SK-N-SH (cell line): ENCODE measurements at regions not wholly inside any gene's neighbourhood (a gene's known extent, or its start where the extent isn't known, plus 50 kb on each side); places are given as distances from the start of the nearest gene placed in this dataset.

Experiments used
- CTCF ChIA-PET: fragments of 300-600, 350-600 bp; formaldehyde crosslinking; extraction: SDS; loops from one replicate; lab custom pipeline; 2021; lab: Yijun Ruan, JAX
- POLR2A ChIA-PET: fragments of 350-600 bp; sonication (Branson Sonifier 250); formaldehyde crosslinking; extraction: SDS; loops from one replicate; lab custom pipeline; 2020; ENCODE audit warnings: antibody characterized with exemption, inconsistent platforms; lab: Yijun Ruan, JAX
- DNase-seq: peaks from one replicate; pipeline ENCODE4 v3.0.0; 2012
- H2AFZ ChIP-seq: fragments of 200-600 bp; sonication (generic); 2 replicates; pipeline ENCODE4 v1.8.1; 2016; ENCODE audit warnings: antibody characterized with exemption, mild to moderate bottlenecking, low read depth
- H3F3A ChIP-seq: fragments of 200-600 bp; sonication (generic); replicated peaks from 2 replicates; pipeline ENCODE3; 2016; ENCODE audit warnings: antibody characterized with exemption, mild to moderate bottlenecking; ENCODE audit not compliant: insufficient read depth
- H3K27ac ChIP-seq, 2 experiments: fragments of 200-500 bp in 1 of 2; fragments of 200-600 bp in 1 of 2; sonication (Bioruptor generic) in 1 of 2; sonication (generic), shearing (Covaris generic) in 1 of 2; 2 replicates each; pipeline versions ENCODE4 v1.5.1 to v1.6.1; 2014 to 2016; ENCODE audit warnings: low read depth in 2 of 2, inconsistent platforms in 1 of 2, low read length in 1 of 2, mild to moderate bottlenecking in 1 of 2, mixed read lengths in 1 of 2
- H3K27me3 ChIP-seq: fragments of 200-600 bp; sonication (generic), shearing (Covaris generic); 2 replicates; pipeline ENCODE4 v1.6.1; 2016; ENCODE audit warnings: mixed run types; ENCODE audit not compliant: insufficient read depth
- H3K36me3 ChIP-seq, 2 experiments: fragments of 200-500 bp in 1 of 2; fragments of 200-600 bp in 1 of 2; sonication (Bioruptor generic) in 1 of 2; sonication (generic) in 1 of 2; replicated peaks in 1 of 2; 2 replicates each; pipeline versions ENCODE3 to v1.5.1; 2014 to 2016; ENCODE audit warnings: low read length in 1 of 2, mild to moderate bottlenecking in 1 of 2; ENCODE audit not compliant: insufficient read depth in 2 of 2, control insufficient read depth in 1 of 2
- H3K4me1 ChIP-seq, 2 experiments: fragments of 200-500 bp in 1 of 2; fragments of 200-600 bp in 1 of 2; sonication (Bioruptor generic) in 1 of 2; sonication (generic), shearing (Covaris generic) in 1 of 2; 2 replicates each; pipeline versions ENCODE4 v1.5.1 to v1.6.1; 2014 to 2016; ENCODE audit warnings: low read depth in 1 of 2, low read length in 1 of 2, mixed run types in 1 of 2; ENCODE audit not compliant: insufficient read depth in 2 of 2, control insufficient read depth in 1 of 2
- H3K4me2 ChIP-seq: fragments of 200-600 bp; sonication (generic), shearing (Covaris generic); 2 replicates; pipeline ENCODE4 v1.6.1; 2017; ENCODE audit warnings: mixed run types
- H3K4me3 ChIP-seq, 2 experiments: fragments of 200-500 bp in 1 of 2; fragments of 200-600 bp in 1 of 2; sonication (Bioruptor generic) in 1 of 2; sonication (generic), shearing (Covaris generic) in 1 of 2; 2 replicates each; pipeline versions ENCODE4 v1.5.1 to v1.8.1; 2014 to 2016; ENCODE audit warnings: low read depth in 2 of 2, inconsistent platforms in 1 of 2, low read length in 1 of 2, mild to moderate bottlenecking in 1 of 2, mixed read lengths in 1 of 2, moderate library complexity in 1 of 2
- H3K79me2 ChIP-seq: fragments of 200-600 bp; sonication (generic); 2 replicates; pipeline ENCODE4 v1.8.1; 2017; ENCODE audit warnings: mild to moderate bottlenecking; ENCODE audit not compliant: insufficient read depth
- H3K9ac ChIP-seq: fragments of 200-600 bp; sonication (generic); 2 replicates; pipeline ENCODE4 v1.6.1; 2017; ENCODE audit warnings: mixed run types
- H3K9me2 ChIP-seq: fragments of 200-600 bp; sonication (generic); 2 replicates; pipeline ENCODE4 v1.6.1; 2017; ENCODE audit warnings: mixed run types
- H3K9me3 ChIP-seq: fragments of 200-600 bp; sonication (generic); 2 replicates; pipeline ENCODE4 v1.6.1; 2017; ENCODE audit warnings: mixed run types, mild to moderate bottlenecking, moderate library complexity
- H4K20me1 ChIP-seq: fragments of 200-600 bp; sonication (generic); 2 replicates; pipeline ENCODE4 v1.6.1; 2017; ENCODE audit warnings: mild to moderate bottlenecking, mixed run types; ENCODE audit not compliant: insufficient read depth
- CHD2 ChIP-seq: fragments of 150-350 bp; IDR thresholded peaks from 2 replicates; pipeline ENCODE4 v1.6.1; 2018; ENCODE audit warnings: low read length; ENCODE audit not compliant: partially characterized antibody
- ELF1 ChIP-seq: IDR thresholded peaks from 2 replicates; pipeline ENCODE4 v1.4.0; 2012
- EZH2phosphoT487 ChIP-seq: fragments of 200-600 bp; sonication (generic); IDR thresholded peaks from 2 replicates; pipeline ENCODE4 v1.6.1; 2017; ENCODE audit warnings: low read depth, mixed run types, mild to moderate bottlenecking, antibody characterized with exemption, moderate library complexity, borderline replicate concordance
- GABPA ChIP-seq: IDR thresholded peaks from 2 replicates; pipeline ENCODE4 v1.4.0; 2012; ENCODE audit warnings: low read depth, mild to moderate bottlenecking
- GATA2 ChIP-seq: sonication (generic); formaldehyde crosslinking; IDR thresholded peaks from 2 replicates; pipeline ENCODE4 v1.5.0; 2020; ENCODE audit warnings: mild to moderate bottlenecking, missing genetic modification reagents
- MEF2A ChIP-seq: IDR thresholded peaks from 2 replicates; pipeline ENCODE4 v1.4.0; 2012; ENCODE audit warnings: low read depth, borderline replicate concordance
- NFIC ChIP-seq: IDR thresholded peaks from 2 replicates; pipeline ENCODE4 v1.4.0; 2012; ENCODE audit warnings: borderline replicate concordance
- NRF1 ChIP-seq: IDR thresholded peaks from 2 replicates; pipeline ENCODE4 v1.6.1; 2012; ENCODE audit warnings: low read depth, mild to moderate bottlenecking, low read length
- RCOR1 ChIP-seq: fragments of 150-350 bp; IDR thresholded peaks from 2 replicates; pipeline ENCODE4 v1.6.1; 2017; ENCODE audit warnings: antibody characterized with exemption, low read length
- RXRA ChIP-seq: IDR thresholded peaks from 2 replicates; pipeline ENCODE4 v1.4.0; 2012; ENCODE audit warnings: low read depth, mild to moderate bottlenecking, borderline replicate concordance
- SMC3 ChIP-seq: IDR thresholded peaks from 2 replicates; pipeline ENCODE4 v1.6.1; 2012; ENCODE audit warnings: low read depth, low read length, improper control_type of control experiment
- TEAD4 ChIP-seq: IDR thresholded peaks from 2 replicates; pipeline ENCODE4 v1.4.0; 2012; ENCODE audit warnings: mild to moderate bottlenecking, borderline replicate concordance; ENCODE audit not compliant: insufficient read depth
- WGBS: methylation state at CpG from one replicate; pipeline ENCODE4 v1.1.6; 2017; ENCODE audit warnings: low lambda C conversion rate; 5-methylcytosine and 5-hydroxymethylcytosine counted together
- TF ChIP-seq, protein P1 (sequence below): fragments of 150-350 bp; IDR thresholded peaks from 2 replicates; pipeline ENCODE4 v1.6.1; 2016; ENCODE audit warnings: mild to moderate bottlenecking, low read depth, low read length
- TF ChIP-seq, protein P2 (sequence below): IDR thresholded peaks from 2 replicates; pipeline ENCODE4 v1.4.0; 2012; ENCODE audit warnings: low read depth
- TF ChIP-seq, protein P3 (sequence below): IDR thresholded peaks from 2 replicates; pipeline ENCODE4 v1.4.0; 2012; ENCODE audit warnings: low read depth, borderline replicate concordance
- TF ChIP-seq, protein P4 (sequence below): IDR thresholded peaks from 2 replicates; pipeline ENCODE4 v1.6.1; 2012; ENCODE audit warnings: mild to moderate bottlenecking, low read depth, low read length, moderate library complexity

DNA sequence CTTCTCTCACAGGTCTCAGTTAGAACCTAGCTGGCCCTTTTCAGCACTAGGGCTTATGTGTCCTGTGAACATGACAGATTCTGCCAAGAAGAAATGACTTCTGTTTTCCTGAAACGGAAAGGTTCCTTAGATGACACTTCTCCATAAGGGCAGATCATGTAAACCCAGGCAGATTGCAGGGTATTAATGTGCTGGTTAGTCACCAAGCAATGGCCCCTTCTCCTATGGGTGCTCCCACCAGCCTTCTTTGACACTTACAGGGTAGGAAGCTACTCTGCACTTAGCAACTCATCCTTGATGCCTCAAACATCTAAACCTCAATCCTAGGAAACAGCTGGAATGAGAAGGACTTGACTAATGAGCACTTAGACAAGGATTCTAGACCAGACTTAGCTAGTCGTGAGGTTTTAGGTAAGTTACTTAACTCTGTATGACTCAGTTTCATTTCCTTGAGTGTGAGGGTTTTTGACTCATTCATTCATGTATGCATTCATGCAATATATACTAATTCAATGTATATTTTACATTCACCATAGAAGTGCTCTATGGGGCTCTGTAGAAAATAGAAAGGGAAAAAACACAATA is 74.1 kb upstream of the PLXNA2 start:
- Histone ChIP-seq H3K36me3 (no peaks in the 10 kb centered on the region), H3K27me3 (no peaks in the 10 kb centered on the region), H3K9me3 (no peaks in the 10 kb centered on the region), H3F3A (no peaks in the 10 kb centered on the region), H4K20me1 (no peaks in the 10 kb centered on the region), H3K4me3 (no peak overlapping the region), H3K9me2 (no peaks in the 10 kb centered on the region), H3K9ac (no peak overlapping the region), H3K4me1 (no peaks in the 10 kb centered on the region), H3K4me2 (no peak overlapping the region), H3K79me2 (no peaks in the 10 kb centered on the region), H2AFZ (no peak overlapping the region), H3K27ac (no peak overlapping the region)
- ChIA-PET POLR2A (no interaction called here), CTCF (interaction anchor here (2.5 kb wide), 1 partner anchor 12 kb away, joined by 7 read pairs; no protein-coding TSS in a partner anchor)
- no peak for DNase-seq
- 16% methylated on average over 2 of the region's 2 CpGs for WGBS
- TF ChIP-seq, protein P1, sequence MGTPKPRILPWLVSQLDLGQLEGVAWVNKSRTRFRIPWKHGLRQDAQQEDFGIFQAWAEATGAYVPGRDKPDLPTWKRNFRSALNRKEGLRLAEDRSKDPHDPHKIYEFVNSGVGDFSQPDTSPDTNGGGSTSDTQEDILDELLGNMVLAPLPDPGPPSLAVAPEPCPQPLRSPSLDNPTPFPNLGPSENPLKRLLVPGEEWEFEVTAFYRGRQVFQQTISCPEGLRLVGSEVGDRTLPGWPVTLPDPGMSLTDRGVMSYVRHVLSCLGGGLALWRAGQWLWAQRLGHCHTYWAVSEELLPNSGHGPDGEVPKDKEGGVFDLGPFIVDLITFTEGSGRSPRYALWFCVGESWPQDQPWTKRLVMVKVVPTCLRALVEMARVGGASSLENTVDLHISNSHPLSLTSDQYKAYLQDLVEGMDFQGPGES = no peak
- TF ChIP-seq EZH2phosphoT487 (no peak), GABPA (no peak), GATA2 (CRISPR knock-in tag) (no peak), TEAD4 (no peak), CHD2 (no peak), SMC3 (no peak), NRF1 (no peak), MEF2A (no peak), RCOR1 (no peak), NFIC (no peak), ELF1 (no peak), RXRA (no peak)
- TF ChIP-seq, protein P2, sequence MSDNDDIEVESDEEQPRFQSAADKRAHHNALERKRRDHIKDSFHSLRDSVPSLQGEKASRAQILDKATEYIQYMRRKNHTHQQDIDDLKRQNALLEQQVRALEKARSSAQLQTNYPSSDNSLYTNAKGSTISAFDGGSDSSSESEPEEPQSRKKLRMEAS = no peak
- TF ChIP-seq, protein P3, sequence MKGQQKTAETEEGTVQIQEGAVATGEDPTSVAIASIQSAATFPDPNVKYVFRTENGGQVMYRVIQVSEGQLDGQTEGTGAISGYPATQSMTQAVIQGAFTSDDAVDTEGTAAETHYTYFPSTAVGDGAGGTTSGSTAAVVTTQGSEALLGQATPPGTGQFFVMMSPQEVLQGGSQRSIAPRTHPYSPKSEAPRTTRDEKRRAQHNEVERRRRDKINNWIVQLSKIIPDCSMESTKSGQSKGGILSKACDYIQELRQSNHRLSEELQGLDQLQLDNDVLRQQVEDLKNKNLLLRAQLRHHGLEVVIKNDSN = no peak
- TF ChIP-seq, protein P4, sequence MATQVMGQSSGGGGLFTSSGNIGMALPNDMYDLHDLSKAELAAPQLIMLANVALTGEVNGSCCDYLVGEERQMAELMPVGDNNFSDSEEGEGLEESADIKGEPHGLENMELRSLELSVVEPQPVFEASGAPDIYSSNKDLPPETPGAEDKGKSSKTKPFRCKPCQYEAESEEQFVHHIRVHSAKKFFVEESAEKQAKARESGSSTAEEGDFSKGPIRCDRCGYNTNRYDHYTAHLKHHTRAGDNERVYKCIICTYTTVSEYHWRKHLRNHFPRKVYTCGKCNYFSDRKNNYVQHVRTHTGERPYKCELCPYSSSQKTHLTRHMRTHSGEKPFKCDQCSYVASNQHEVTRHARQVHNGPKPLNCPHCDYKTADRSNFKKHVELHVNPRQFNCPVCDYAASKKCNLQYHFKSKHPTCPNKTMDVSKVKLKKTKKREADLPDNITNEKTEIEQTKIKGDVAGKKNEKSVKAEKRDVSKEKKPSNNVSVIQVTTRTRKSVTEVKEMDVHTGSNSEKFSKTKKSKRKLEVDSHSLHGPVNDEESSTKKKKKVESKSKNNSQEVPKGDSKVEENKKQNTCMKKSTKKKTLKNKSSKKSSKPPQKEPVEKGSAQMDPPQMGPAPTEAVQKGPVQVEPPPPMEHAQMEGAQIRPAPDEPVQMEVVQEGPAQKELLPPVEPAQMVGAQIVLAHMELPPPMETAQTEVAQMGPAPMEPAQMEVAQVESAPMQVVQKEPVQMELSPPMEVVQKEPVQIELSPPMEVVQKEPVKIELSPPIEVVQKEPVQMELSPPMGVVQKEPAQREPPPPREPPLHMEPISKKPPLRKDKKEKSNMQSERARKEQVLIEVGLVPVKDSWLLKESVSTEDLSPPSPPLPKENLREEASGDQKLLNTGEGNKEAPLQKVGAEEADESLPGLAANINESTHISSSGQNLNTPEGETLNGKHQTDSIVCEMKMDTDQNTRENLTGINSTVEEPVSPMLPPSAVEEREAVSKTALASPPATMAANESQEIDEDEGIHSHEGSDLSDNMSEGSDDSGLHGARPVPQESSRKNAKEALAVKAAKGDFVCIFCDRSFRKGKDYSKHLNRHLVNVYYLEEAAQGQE = no peak
